ENCODE measurements at regions not wholly inside any gene's neighbourhood (a gene's known extent, or its start where the extent isn't known, plus 50 kb on each side); places are given as distances from the start of the nearest gene placed in this dataset.
"Not testable (repeated sequence)": the region's sequence is repeated elsewhere in the genome, so short reads cannot be mapped to it uniquely, and the experiment has no call there.

DNA sequence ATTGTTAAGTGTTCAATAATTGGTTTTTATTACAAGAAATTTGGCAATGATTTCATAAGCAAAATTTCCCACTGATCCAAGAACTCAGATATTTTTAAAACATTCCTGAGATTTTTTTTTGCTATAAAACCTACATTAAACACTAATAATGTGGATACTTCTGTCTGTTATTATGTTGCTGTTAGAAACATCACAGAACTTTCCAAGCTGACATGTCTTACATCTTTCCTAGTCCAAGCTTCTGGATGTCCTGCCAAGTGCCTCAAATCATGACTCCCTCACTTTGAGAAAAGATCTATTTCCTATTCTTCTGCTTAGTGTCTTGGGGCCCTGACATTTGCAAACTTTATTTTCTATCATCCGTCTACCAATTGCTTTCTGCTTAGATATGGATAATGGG is 110.8 kb downstream of the RFPL4B start:
- in situ Hi-C loops (cut with HindIII; ENCODE audit: low sequenced_read_pairs) = no loop called here

DNA sequence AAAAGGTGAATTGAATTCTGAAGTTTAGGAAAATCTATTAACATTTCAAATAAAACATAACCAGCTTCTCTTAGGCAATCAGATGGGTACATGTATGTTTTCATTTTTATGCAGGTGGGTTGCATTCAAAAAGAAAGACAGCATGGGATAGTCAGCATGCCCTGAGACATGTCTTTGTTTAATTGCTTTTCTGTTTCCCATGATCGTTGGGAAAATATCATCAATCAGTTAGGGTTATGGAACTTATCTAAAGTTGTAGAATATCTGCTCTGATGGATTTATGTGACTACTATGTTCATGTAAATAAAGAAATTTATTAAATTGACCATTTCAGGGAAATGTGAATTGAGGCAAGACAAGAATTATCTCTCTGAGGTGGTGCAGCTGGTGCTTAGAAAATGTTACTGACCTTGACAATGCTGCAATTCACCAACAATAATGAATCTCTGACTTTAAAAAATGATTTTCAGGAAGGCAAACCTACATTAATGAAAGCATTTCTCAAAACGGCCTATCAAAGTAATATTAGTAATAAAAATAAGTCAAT is 112.7 kb downstream of the RFPL4B start:
- in situ Hi-C loops (cut with HindIII; ENCODE audit: low sequenced_read_pairs) = no loop called here

DNA sequence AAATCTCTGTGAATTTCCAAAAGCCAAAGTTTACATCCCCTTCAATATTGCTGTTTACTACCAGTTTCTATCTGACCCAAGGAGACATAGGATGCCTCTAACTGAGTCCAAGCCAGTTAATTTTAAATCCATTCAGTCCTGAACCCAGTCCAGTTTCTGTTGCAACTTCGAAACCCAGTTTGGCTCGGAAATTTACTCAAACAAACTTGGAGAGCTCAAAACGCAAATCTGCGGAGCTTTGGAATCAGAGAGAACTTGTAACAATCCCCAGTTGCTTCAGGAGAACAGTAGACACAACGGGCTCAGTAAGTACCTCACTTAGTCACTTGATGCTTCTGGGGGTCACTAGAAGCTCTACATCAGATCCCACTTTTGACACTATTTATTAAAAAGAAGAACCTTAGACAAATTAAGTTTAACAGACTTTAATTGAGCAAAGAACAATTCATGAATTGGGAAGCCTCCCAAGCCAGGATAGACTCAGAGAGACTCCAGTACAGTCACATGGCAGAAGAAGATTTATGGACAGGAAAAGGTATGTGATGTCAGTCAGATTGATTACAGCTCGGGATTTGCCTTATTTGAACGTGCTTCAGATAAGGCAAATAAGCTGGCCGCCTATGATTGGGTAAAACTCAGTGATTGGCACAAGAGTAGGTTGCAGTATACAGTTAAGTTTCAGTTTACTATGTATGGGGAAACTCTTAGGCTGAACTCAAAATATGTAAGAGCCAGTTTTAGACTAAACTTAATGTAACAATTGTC is 118.0 kb downstream of the RFPL4B start:
- in situ Hi-C loops (cut with HindIII; ENCODE audit: low sequenced_read_pairs) = no loop called here

GRCh38 chr6:112466373-112467151 is 119.4 kb downstream of the RFPL4B start:
- in situ Hi-C loops (cut with HindIII; ENCODE audit: low sequenced_read_pairs) = no loop called here

DNA sequence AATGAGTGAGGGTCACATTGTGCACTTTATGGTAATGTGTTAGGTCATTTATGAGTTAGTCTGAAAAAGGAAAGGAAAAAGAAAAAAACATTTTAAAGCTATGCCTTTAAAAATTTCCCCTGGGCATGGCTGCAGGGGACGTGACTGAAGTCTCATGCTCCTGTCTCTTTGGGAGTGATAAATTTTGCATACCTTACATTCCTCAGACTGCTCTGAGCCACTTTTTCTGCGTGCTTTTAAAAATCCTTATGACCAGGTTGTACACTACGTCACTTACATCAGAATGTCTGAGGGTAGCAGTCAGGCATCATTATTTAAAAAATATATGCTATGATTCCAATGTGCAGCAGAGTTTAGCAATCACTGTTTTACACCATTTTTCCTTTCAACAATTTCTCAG is 121.2 kb downstream of the RFPL4B start:
- in situ Hi-C loops (cut with HindIII; ENCODE audit: low sequenced_read_pairs) = no loop called here

GRCh38 chr6:112469306-112469705 is 122.2 kb downstream of the RFPL4B start:
- in situ Hi-C loops (cut with HindIII; ENCODE audit: low sequenced_read_pairs) = no loop called here

- in situ Hi-C loops (cut with HindIII; ENCODE audit: low sequenced_read_pairs) = no loop called here
Observed at GRCh38 chr6:112470376-112470775, 123.2 kb downstream of the RFPL4B start.

DNA sequence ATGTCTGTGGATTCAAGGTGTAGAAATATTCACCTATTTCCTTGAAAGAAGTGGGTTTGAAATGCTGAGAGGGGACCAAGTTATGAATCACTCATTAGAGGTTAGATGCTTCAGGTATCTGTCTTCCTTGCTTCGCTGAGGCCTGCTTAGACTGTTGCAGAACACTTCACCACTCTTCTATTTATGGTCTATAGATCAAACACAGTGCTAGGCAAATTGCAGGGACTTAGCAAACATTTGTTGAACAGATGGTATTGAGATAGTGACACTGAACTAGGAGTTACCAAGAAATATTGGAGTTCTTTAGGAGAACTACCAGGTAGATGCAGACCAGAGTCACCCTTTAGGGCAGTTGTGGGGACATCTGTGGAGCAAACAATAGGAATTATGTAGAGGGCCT is 123.8 kb downstream of the RFPL4B start:
- in situ Hi-C loops (cut with HindIII; ENCODE audit: low sequenced_read_pairs) = no loop called here

DNA sequence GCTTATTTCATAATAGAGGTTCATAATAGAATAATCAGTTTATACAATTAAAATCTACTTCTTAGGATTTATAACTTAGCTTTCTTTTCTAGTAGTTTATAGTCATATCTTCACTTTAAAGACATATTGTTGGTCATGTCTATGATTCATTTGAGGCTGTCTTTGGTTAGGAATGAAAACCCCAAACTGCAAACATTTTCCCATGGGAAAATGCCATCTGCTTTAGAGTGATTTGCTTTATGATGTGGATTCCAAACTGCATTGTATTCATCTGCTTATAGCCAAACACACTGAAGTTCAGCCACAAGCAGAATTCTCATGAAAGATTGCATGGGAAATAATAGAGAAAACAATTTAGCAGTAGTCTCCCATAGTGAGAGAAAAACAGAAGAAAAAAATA is 128.0 kb downstream of the RFPL4B start:
- in situ Hi-C loops (cut with HindIII; ENCODE audit: low sequenced_read_pairs) = no loop called here

DNA sequence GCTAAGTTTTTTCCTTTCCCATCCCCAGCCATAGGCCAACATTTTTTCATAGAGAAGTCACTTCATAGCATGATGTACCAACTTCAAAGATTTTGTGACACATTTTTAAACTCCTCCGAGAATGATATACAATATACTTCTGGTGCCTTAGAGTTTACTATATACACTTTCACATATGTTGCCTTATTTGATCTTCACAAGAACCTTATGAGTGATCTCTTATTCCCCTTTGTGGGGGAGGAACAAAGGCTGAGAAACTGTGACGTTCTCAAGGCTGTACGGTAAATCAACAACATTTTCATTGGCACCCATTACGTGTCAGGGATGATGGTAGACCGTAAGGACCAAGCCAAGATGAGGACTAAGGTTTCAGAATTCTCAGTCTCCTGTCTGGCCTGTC is 130.0 kb downstream of the RFPL4B start:
- in situ Hi-C loops (cut with HindIII; ENCODE audit: low sequenced_read_pairs) = no loop called here

DNA sequence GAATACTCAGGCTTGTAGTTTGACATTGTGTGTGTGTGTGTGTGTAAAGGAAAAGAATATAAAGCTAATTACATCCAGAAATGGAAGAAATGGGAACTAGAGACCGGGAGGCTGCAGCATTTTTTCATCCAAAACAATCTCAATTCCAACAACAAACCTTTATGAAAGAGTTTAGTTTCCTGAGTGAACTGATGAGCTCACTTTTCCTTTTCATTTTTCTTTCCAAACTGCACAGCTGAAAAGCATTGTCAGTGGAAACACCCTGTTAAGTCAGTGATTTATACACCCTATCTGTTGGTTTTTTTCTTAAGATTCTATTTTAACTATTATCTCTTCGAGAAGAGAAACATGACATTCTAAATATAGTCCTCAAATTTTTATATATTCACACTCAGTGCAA is 130.9 kb downstream of the RFPL4B start:
- in situ Hi-C loops (cut with HindIII; ENCODE audit: low sequenced_read_pairs) = no loop called here

- in situ Hi-C loops (cut with HindIII; ENCODE audit: low sequenced_read_pairs) = not testable (repeated sequence)
Observed at GRCh38 chr6:112479975-112480374, 132.8 kb downstream of the RFPL4B start.

DNA sequence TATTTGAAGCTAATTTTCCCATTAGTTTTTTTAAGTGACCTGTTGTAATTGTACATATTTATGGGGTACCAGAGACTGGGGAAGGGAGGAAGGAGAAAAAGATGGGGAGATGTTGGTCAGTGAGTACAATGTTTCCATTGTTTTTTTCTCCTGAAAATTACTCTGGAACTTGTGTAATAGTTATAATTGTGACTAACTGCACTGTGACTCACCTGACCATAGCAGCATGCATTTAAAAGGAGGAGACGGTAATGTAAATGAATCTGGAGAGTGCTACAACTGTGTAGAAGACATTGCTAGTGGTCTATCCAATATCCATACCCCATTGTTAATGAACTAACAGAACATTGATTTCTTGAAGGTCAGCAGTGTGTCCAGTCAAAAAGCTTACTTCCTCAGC is 133.4 kb downstream of the RFPL4B start:
- in situ Hi-C loops (cut with HindIII; ENCODE audit: low sequenced_read_pairs) = no loop called here

DNA sequence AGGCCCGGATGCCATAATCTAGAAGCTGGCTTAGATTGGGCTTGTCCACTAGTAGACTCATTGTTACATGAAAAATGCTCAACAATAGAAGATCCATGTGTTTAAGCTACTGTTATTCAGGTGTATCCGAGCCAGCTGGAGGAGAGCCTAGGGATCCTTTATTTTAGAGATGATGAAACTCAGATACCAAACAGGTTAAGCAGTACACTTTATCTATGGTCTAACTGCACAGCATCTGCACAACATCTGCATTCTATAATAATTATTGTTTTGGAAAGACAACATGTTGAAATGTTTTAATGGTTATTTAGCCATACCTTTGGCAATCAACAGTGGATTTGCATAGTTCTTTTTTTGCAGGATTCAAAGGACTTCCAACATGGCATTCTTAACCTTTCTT is 134.1 kb downstream of the RFPL4B start:
- in situ Hi-C loops (cut with HindIII; ENCODE audit: low sequenced_read_pairs) = no loop called here

- in situ Hi-C loops (cut with HindIII; ENCODE audit: low sequenced_read_pairs) = no loop called here
Observed at GRCh38 chr6:112482373-112482772, 135.2 kb downstream of the RFPL4B start.

DNA sequence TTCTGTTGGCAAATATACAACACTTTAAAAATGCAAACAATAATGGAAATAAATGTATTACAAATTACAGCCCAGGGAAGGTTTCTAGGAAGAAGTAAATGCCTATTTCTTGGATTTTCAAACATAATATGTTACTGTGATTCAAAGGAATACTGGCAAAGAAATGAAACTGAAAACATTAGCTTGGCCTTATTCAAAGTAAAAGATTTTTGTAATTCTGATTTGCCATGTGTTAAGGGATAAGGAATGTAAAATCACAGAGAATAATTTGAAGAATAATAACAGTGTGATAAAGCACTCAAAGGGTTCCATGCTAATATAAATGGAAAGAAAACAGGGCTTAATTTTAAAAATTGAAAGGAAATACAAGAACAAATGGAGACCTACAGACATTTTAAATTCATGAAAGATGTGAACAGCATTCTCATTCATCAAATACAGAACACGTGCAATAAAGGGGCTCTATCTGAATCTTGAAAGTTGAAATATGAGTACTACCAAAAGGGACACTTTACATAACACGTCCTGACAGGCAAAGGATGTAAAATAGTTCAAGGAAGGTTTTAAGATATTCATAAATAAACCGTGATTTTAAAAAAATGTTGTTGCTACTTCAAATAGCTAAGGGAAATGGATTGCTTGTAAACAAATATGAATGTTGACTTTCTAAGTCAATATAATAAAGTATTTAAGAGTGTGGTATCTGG is 138.1 kb downstream of the RFPL4B start:
- in situ Hi-C loops (cut with HindIII; ENCODE audit: low sequenced_read_pairs) = no loop called here

DNA sequence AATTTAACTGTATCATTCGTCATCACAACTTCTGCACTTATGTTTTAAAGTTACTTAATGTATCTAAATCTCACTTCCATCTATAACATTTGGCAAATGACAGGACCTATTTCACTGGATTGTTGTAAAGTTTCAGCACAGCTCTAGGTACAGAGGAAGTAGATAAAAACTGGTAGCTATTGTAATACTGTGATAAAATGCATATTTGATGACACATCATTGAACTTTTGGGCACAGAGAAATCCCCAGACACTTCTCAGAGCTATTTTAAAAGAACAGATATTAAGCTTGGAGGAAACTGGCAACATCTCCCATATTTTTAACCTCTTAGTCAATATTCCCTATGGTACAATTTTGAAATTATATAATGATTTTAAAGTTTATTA is 138.7 kb downstream of the RFPL4B start:
- in situ Hi-C loops (cut with HindIII; ENCODE audit: low sequenced_read_pairs) = no loop called here

DNA sequence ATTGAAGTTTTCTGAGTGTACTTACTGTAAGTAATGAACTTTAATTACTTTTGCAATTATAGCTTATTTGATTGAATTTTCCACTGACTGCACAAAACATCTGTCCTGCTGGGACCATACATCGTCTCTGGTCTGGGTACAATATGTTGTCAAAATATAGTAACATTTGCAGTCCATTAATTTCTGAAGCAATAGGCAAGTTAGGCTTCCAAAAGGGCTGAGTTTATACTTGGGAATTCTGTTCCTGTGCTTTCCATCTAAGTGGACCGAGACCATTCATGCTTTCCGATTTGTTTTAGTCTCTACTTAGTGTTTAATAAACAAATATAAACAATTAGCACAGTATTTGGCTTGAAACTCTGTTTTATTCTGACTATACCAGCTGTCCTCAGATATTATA is 139.3 kb downstream of the RFPL4B start:
- in situ Hi-C loops (cut with HindIII; ENCODE audit: low sequenced_read_pairs) = no loop called here

GRCh38 chr6:112488238-112488637 is 141.1 kb downstream of the RFPL4B start:
- in situ Hi-C loops (cut with HindIII; ENCODE audit: low sequenced_read_pairs) = no loop called here

GRCh38 chr6:112501705-112502104 is 154.6 kb downstream of the RFPL4B start:
- in situ Hi-C loops (cut with HindIII; ENCODE audit: low sequenced_read_pairs) = no loop called here

- in situ Hi-C loops (cut with HindIII; ENCODE audit: low sequenced_read_pairs) = no loop called here
Observed at GRCh38 chr6:112502351-112503090, 155.4 kb downstream of the RFPL4B start.
